ENCODE measurements at regions not wholly inside any gene's neighbourhood (a gene's known extent, or its start where the extent isn't known, plus 50 kb on each side); places are given as distances from the start of the nearest gene placed in this dataset.

DNA sequence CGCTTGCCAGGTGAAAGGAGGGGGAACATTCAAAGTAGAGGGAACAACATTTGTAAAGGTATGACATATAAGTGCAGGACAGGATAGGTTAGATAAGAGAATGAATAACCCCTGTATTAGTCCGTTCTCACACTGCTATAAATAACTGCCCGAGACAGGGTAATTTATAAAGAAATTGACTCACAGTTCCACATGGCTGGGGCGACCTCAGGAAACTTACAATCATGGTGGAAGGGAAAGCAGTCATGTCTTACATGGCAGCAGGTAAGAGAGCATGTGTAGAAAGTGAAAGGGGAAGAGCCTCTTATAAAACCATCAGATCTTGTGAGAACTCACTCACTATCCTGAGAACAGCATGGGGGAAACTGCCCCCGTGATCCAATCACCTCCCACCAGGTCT, 223.8 kb downstream of the SOX9 start:
- DNase-seq = no peak

GRCh38 chr17:72345088-72345487, 224.3 kb downstream of the SOX9 start:
- DNase-seq = no peak

DNA sequence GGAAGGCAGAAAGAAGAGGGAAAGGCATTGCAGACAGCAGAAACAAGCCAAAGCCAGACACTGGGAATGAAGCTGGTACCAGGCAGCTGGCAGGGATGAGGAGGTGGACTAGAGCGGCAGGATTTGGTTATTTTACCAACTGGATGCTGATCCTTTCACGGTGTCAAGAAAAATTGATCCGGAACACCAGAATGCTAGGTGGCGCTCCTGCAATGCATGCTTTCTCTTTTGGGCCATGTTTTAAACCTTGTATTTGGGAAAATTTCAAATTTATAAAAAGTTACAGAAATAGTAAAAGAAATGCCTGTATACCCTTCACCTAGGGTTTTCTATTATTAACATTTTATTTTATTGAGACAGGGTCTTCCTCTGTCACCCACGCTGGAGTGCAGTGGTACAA, 224.7 kb downstream of the SOX9 start:
- DNase-seq = no peak

DNA sequence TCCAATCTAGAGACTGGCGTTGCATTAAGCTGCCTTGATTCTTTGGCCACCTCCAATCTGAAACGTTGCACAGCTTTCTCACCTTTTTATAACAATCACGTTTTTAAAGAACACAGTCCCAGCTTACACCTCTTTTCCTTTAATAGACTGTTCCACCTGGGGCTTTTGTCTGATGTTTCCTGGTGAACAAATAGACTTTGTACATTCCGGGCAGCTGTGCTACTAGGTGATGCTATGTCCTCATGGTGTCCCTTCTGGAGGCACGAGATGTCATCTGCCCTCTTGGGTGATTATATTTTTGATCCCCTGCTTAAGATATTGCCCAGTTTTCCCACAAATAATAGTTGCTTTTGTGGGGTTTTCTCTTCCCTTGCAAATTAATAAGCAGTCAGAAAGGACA, 225.5 kb downstream of the SOX9 start:
- peak in 1 of 2 experiments; percentile 25 for DNase-seq

DNA sequence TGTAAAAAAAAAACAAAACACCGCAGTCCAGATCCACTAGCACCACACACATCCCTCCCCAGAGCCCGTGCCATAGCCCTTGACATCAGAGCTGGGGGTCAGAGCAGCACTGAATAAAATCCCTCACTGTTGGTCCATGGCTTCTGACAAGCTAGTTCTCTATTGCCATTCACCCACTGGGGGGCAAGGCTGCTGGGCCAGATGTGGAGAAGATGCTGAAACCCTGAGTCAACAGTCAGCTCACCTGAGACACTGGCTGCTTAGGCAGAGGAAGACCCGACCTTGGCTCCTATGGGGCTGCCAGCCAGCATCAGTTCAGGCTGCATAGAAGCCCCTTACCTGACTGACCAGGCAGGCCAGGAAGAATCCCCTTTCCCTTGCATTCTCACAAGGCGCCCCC, 228.2 kb downstream of the SOX9 start:
- DNase-seq = no peak

GRCh38 chr17:72349491-72349995, 228.7 kb downstream of the SOX9 start:
- DNase-seq = no peak

DNA sequence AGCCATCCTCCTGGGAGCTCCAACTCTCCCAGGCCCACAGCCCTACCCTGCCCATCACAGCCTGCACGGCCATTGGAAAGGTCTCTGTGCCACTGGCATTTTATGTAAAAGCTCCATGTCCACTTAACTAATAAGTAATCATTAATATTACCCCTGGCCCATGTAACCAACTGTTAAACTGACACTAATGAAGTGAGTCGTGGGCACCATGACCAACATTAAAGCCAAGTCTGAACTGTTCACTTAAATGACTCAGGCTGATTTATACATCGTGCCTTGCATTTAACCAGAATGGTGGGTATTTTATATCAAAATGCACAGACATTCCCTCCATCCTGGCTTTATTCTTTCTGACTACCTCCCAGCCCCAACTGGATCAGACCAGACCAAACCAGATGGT, 229.3 kb downstream of the SOX9 start:
- DNase-seq = no peak

DNA sequence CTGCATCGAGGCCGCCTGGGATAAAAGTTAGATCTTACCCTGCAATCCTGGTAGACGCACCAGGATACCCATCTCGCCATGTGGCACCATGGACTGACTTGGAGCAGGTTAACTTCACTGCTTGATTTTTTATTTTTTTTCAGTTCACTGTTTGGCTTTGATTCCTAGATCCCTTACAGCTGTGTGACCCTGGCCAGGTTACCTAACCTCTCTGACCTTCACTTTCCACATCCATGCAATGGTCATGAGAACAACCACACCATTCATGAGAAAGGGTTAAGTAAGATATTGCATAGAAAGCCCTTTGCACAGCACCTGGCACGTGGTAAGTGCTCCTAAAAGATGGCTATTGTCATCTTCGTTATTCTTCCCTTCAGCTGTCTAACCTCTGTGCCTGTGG, 230.5 kb downstream of the SOX9 start:
- no peak for DNase-seq

GRCh38 chr17:72351884-72352346, 231.1 kb downstream of the SOX9 start:
- no peak for DNase-seq

DNA sequence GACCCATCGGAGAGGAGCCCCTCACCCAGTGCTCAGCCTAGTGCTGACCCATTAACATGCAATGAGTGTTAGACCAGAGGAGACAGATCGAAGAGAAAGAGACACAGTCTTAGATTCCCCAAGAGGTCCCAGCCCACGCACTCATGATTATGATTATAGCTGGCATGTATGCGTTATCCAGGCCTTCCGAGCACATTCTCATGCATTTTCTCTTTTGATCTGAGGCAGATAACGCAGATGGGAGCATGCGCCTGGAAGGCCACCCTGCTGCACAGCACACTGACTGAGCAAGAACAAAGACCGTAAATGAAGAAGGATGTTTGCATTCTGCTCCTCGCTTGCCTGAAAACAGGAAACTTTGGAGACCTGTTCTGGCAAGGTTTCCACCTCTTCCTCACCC, 232.7 kb downstream of the SOX9 start:
- DNase-seq = peak in 1 of 2 experiments; percentile 19

DNA sequence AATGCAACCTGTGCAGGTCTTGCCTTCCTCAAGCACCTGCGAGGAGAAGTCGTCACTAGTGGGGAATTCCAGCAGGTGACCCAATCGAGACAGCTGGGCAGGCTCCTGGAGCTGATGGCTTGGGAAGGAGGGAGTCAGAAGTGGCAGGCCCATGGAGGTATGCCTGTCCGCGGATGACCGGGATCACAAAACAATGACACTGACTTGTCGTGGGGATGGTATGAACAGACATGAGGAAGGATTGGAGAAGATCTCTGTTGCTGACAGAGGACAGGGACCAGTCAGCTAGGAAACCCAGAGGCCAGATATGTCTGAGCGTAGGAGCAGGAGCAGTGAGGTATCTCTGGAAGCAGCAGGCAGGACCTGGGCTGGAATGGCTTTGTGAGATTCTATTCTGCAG, 233.3 kb downstream of the SOX9 start:
- no peak for DNase-seq

GRCh38 chr17:72357764-72358365, 237.0 kb downstream of the SOX9 start:
- no peak for DNase-seq

DNA sequence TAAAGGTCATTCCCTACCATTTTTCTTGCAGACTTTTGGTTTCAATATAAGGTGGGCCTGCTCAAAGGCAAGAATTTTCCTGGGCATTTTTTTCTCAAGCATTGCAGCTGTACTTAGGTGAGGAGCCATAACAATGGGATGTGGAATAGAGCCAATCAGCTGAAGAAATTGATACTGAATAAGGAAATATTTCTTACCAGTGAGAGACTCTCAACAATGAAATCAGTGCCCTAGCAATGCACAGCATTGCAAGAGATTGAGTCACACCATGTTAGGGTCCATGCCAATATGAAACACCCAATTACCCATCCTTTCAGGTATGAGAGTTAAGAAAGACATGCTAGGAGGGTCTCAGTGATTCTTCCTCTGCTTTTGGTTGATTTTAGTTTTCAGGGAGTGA, 237.6 kb downstream of the SOX9 start:
- DNase-seq = no peak

- no peak for DNase-seq
These were observed 238.5 kb downstream of the SOX9 start for GRCh38 chr17:72359274-72359673.

- DNase-seq = no peak
These were observed 239.0 kb downstream of the SOX9 start for GRCh38 chr17:72359811-72360210.

DNA sequence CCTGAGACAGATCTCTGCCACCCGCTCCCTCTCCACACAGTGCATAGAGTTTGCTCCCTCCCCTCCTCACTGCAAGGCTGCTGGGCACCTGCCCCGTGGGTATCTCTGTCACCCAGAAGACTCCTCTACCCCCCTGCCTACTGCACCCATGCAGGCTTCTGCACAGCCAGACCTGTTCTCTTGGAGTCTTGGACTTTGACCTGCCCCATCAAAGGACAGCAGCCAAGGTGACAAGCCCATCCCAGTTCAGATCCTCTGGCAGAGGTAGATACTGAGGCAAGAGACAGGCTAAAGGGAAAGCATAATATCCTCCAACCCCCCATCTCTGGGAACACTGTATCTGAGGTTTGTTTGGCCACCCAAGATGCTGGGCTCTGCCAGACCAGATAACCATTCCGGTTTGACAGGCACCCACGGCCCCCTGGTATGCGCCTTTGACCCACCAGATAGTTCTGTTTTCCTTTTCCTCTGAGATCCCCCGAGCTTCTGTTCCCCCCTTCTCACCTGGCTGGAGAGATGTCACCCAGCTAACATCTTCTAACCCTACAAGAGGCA, 239.6 kb downstream of the SOX9 start:
- no peak for DNase-seq

GRCh38 chr17:72361892-72362291, 241.1 kb downstream of the SOX9 start:
- DNase-seq = no peak

DNA sequence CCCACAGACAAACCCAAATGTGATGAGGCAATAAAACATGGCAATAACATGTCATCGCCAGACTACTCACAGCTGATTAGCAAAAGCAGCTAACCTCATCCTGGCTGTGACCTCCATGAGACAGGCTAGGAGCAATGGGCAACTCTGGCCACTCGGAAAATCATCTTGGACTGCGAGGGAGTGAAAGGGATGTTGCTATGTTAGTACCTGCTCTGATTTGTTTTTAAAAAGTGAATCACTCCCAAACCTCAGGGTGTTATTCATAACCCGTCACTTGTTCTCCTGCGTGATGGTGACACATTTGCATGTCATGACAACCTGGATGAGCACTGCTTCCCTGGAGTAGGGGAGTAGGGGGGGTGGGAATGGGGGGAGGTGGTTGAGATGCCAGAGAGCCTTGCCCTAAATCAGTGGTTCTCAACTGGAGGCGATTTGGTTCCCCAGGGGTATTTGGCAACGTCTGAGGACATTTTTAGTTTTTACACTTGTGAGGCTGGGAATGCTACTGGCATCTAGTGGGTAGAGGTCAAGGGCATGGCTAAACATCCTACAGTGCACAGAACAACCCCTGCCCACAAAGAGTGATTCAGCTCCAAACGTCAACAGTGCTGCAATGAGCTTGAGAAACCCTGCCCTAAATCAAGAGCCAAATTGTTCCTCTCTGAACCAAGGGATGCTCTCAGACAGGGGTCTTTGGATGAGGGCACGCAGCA, 241.7 kb downstream of the SOX9 start:
- DNase-seq = no peak

DNA sequence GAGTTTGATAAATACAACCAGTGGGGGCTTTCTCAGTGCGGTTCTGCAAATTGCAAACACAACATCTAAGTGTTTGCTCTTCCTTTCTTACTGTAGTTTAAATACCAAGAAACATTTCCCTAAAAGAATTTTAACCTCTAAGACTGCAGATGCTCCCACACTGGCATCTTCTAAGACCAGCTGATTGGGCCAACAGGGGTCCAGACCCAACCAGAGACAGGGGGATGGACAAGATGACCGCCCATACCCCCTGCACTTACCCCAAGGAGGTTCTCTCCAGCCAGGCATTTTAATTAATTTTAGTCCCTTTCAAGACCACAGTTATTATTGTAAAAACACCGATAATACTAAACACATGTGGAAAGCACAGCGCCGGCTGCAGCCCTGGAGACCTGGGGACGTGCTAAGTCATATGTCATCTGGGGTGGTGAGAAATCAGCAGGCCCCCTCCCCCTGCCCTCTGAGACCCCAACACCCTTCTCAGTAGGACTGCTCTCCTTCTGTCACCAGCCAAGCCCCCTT, 242.3 kb downstream of the SOX9 start:
- no peak for DNase-seq

GRCh38 chr17:72365857-72366414, 245.1 kb downstream of the SOX9 start:
- no peak for DNase-seq

GRCh38 chr17:72366626-72367025, 245.8 kb downstream of the SOX9 start:
- DNase-seq = no peak

GRCh38 chr17:72368191-72368590, 247.4 kb downstream of the SOX9 start:
- no peak for DNase-seq

DNA sequence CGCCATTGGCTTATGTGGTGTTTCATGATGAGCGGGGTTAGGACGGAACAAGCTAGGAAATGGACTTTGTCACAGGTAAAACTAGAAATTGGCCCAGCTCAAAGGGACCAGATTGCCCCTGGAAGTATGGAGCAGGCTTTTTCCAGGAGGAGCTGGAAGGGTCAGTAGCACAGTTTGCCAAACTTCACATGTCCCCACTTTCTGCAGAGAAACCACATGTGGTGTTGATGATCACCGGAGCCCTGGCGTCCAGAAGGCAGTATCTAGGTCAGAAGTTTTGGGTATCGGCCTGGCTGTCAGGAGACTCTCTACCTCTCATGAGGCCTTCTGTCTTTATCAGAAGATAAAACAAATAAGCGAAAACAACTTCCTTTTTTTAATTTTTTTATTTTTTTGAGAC, 248.5 kb downstream of the SOX9 start:
- no peak for DNase-seq

DNA sequence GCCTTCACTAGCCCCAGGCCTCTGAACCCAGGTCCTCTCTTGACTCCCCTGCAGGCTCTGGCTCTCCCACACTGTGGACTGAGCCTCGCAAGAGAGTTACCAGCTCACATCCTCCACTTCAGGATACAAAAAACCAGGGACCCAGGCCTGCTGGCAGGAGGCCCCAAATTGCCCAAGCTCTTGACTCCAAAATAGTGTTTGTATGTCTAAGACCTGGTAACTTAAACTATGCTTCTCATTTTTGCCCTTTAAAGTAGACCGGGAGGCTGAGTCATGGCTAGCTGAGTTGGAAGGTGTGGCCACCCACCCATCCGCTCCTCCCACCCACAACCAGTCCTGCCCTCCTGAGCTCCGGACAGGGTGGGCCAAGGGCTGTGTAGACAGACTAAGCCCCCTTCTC, 250.0 kb downstream of the SOX9 start:
- no peak for DNase-seq

Measured in NCI-H2081 (cell line).